Right lobe of liver (tissue), 6 donors: ENCODE measurements at regions not wholly inside any gene's neighbourhood (a gene's known extent, or its start where the extent isn't known, plus 50 kb on each side); places are given as distances from the start of the nearest gene placed in this dataset.

Source experiments
- ATAC-seq, 4 donors: fragments of 200-7000 bp; cut with Tn5 transposase; one replicate each; pipeline ENCODE4 v1.9.1; 2020; ENCODE audit warnings: mild to moderate bottlenecking in 4 of 4, moderate library complexity in 4 of 4
- DNase-seq, 3 donors: peaks; one replicate each; pipeline ENCODE4 v3.0.0-alpha.2; 2020
- H3K27ac ChIP-seq, 3 donors: fragments of 200-600 bp; one replicate each; pipeline ENCODE4 v1.8.0; 2022
- H3K27me3 ChIP-seq, 2 donors: fragments of 200-600 bp; one replicate each; pipeline ENCODE4 v1.8.0; 2022
- H3K36me3 ChIP-seq, 4 donors: fragments of 200-600 bp; sonication (generic) in 1 of 4; one replicate each; pipeline versions ENCODE4 v1.5.1 to v1.8.0; 2017 to 2022; ENCODE audit warnings: control low read depth in 1 of 4
- H3K4me1 ChIP-seq, 4 donors: fragments of 200-600 bp; sonication (generic) in 1 of 4; one replicate each; pipeline versions ENCODE4 v1.5.1 to v1.8.0; 2017 to 2022; ENCODE audit warnings: control low read depth in 1 of 4
- H3K4me3 ChIP-seq, 3 donors: fragments of 200-600 bp; one replicate each; pipeline ENCODE4 v1.8.0; 2022
- H3K9me3 ChIP-seq, 4 donors: fragments of 200-600 bp; sonication (generic) in 1 of 4; one replicate each; pipeline versions ENCODE4 v1.5.1 to v1.8.0; 2017 to 2022; ENCODE audit warnings: control low read depth in 1 of 4
- POLR2A ChIP-seq: fragments of 450-650 bp; IDR thresholded peaks from one replicate; pipeline ENCODE4 v1.6.1; 2017; ENCODE audit warnings: antibody characterized with exemption, mild to moderate bottlenecking
- WGBS: methylation state at CpG from one replicate; pipeline ENCODE4 v1.1.6; 2018; ENCODE audit warnings: low coverage, low lambda C conversion rate; ENCODE audit not compliant: insufficient coverage; ENCODE audit errors: missing lambda C conversion rate; 5-methylcytosine and 5-hydroxymethylcytosine counted together
- intact Hi-C, 2 donors: fragments of 100-400 bp; cut with DNase I; formaldehyde crosslinking; loops; one replicate each; pipeline versions ENCODE4 v1.11.2 to v1.14.1; 2022
- TF ChIP-seq, protein P1 (sequence below), 4 donors: fragments of 200-600 bp in 3 of 4; fragments of 450-650 bp in 1 of 4; IDR thresholded peaks; one replicate each; pipeline versions ENCODE4 v1.5.1 to v1.8.0; 2016 to 2022; ENCODE audit warnings: antibody characterized with exemption in 4 of 4, mild to moderate bottlenecking in 2 of 4
- donor health status: DM: no; HTN: yes; CAD: no.
- donor health status: DM: no; HTN: no; CAD: no.
- donor health status: DM: no; HTN: no; CAD: no.
- donor health status: DM: no; HTN: yes; CAD: no.
- donor health status: DM: no; HTN: yes; CAD: no.

DNA sequence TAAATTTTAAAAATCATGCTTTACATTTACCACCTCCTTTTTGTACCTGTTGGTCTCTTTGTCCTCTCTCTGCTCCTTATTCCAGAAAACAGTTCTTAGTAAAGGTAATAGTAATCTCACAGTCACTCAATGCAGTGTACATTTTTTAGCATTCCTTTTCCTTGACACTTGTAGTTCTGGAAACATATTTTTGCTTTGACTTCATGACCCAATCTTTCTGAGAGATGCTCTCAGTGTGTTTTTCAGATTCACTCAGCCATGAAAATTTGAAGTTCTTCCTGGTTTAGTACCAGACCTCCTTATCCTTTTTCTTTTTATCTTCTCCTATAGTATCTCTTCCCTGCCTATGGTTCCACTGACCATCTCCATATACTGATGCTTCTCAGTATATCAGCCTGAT, 747.5 kb upstream of the ZEB2 start:
- intact Hi-C loops: no loop called here
- Histone ChIP-seq H3K36me3 (no peaks in the 10 kb centered on the region), H3K27me3 (no peaks in the 10 kb centered on the region), H3K4me1 (no peaks in the 10 kb centered on the region), H3K4me3 (no peak overlapping the region), H3K27ac (no peak overlapping the region), H3K9me3 (no peaks in the 10 kb centered on the region)
- no peak for ATAC-seq
- DNase-seq: no peak
- TF ChIP-seq POLR2A: no peak
- TF ChIP-seq, protein P1, sequence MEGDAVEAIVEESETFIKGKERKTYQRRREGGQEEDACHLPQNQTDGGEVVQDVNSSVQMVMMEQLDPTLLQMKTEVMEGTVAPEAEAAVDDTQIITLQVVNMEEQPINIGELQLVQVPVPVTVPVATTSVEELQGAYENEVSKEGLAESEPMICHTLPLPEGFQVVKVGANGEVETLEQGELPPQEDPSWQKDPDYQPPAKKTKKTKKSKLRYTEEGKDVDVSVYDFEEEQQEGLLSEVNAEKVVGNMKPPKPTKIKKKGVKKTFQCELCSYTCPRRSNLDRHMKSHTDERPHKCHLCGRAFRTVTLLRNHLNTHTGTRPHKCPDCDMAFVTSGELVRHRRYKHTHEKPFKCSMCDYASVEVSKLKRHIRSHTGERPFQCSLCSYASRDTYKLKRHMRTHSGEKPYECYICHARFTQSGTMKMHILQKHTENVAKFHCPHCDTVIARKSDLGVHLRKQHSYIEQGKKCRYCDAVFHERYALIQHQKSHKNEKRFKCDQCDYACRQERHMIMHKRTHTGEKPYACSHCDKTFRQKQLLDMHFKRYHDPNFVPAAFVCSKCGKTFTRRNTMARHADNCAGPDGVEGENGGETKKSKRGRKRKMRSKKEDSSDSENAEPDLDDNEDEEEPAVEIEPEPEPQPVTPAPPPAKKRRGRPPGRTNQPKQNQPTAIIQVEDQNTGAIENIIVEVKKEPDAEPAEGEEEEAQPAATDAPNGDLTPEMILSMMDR (IDR thresholded peaks at IDR 0.05): no peak

- intact Hi-C loops: no loop called here
- H3K9me3 ChIP-seq: no peaks in the 10 kb centered on the region
- no peaks in the 10 kb centered on the region for H3K4me1 ChIP-seq
- no peak overlapping the region for H3K4me3 ChIP-seq
- no peak overlapping the region for H3K27ac ChIP-seq
- DNase-seq: no peak
- TF ChIP-seq, protein P1 (IDR thresholded peaks at IDR 0.05): no peak
- WGBS: 68% methylated on average over 6 of the region's 6 CpGs
- no peaks in the 10 kb centered on the region for H3K36me3 ChIP-seq
- ATAC-seq: no peak
- H3K27me3 ChIP-seq: no peaks in the 10 kb centered on the region
Measured at GRCh38 chr2:145265244-145265643, 745.3 kb upstream of the ZEB2 start.

GRCh38 chr2:145260674-145261073, 740.8 kb upstream of the ZEB2 start:
- no peak for ATAC-seq
- Histone ChIP-seq H3K9me3 (no peaks in the 10 kb centered on the region), H3K27ac (no peak overlapping the region), H3K27me3 (no peaks in the 10 kb centered on the region), H3K4me1 (no peaks in the 10 kb centered on the region), H3K36me3 (no peaks in the 10 kb centered on the region), H3K4me3 (no peak overlapping the region)
- intact Hi-C loops: no loop called here
- TF ChIP-seq, protein P1 (IDR thresholded peaks at IDR 0.05): no peak
- no peak for TF ChIP-seq POLR2A
- WGBS: 46% methylated on average over 2 of the region's 2 CpGs
- no peak for DNase-seq

GRCh38 chr2:145260081-145260480, 740.2 kb upstream of the ZEB2 start:
- intact Hi-C loops: no loop called here
- no peak for ATAC-seq
- H3K9me3 ChIP-seq: no peaks in the 10 kb centered on the region

More at GRCh38 chr2:145260081-145260480, 740.2 kb upstream of the ZEB2 start:
- Histone ChIP-seq H3K27ac (no peak overlapping the region), H3K27me3 (no peaks in the 10 kb centered on the region), H3K4me3 (no peak overlapping the region), H3K4me1 (no peaks in the 10 kb centered on the region), H3K36me3 (no peaks in the 10 kb centered on the region)
- TF ChIP-seq POLR2A: no peak
- TF ChIP-seq, protein P1 (IDR thresholded peaks at IDR 0.05): no peak
- no peak for DNase-seq
